Astrocyte of the spinal cord (primary cell): ENCODE measurements at regions not wholly inside any gene's neighbourhood (a gene's known extent, or its start where the extent isn't known, plus 50 kb on each side); places are given as distances from the start of the nearest gene placed in this dataset.
A peak's percentile ranks its signal among the peaks of the same experiment; 100 is the strongest.

Experiments
- DNase-seq: peaks from one replicate; pipeline ENCODE4 v3.0.0; 2011; ENCODE audit warnings: low read depth, low spot score
- H3K4me3 ChIP-seq: 2 replicates; pipeline ENCODE4 v1.5.1; 2011; ENCODE audit warnings: low read depth, mild to moderate bottlenecking, low read length, moderate library complexity
- in situ Hi-C: cut with HindIII; loops from 2 replicates; pipeline ENCODE4 v1.10.0; 2017; ENCODE audit warnings: low sequenced_read_pairs
- TF ChIP-seq, protein P1 (sequence below): IDR thresholded peaks from 2 replicates; pipeline ENCODE4 v1.5.1; 2012; ENCODE audit warnings: low read depth, mild to moderate bottlenecking, low read length, inconsistent platforms

- in situ Hi-C loops: no loop called here
- H3K4me3 ChIP-seq: no peak overlapping the region
- no peak for DNase-seq
- TF ChIP-seq, protein P1, sequence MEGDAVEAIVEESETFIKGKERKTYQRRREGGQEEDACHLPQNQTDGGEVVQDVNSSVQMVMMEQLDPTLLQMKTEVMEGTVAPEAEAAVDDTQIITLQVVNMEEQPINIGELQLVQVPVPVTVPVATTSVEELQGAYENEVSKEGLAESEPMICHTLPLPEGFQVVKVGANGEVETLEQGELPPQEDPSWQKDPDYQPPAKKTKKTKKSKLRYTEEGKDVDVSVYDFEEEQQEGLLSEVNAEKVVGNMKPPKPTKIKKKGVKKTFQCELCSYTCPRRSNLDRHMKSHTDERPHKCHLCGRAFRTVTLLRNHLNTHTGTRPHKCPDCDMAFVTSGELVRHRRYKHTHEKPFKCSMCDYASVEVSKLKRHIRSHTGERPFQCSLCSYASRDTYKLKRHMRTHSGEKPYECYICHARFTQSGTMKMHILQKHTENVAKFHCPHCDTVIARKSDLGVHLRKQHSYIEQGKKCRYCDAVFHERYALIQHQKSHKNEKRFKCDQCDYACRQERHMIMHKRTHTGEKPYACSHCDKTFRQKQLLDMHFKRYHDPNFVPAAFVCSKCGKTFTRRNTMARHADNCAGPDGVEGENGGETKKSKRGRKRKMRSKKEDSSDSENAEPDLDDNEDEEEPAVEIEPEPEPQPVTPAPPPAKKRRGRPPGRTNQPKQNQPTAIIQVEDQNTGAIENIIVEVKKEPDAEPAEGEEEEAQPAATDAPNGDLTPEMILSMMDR: no peak
Observed at GRCh38 chr4:115596265-115597001, 483.0 kb upstream of the NDST4 start.

- in situ Hi-C loops: no loop called here
- no peak overlapping the region for H3K4me3 ChIP-seq
- TF ChIP-seq, protein P1: no peak
- no peak for DNase-seq
Observed at GRCh38 chr4:115580901-115581300, 467.5 kb upstream of the NDST4 start.

- no peak for DNase-seq
- in situ Hi-C loops: no loop called here
- H3K4me3 ChIP-seq: no peak overlapping the region
- TF ChIP-seq, protein P1: no peak
Observed at GRCh38 chr4:115575851-115576250, 462.4 kb upstream of the NDST4 start.

- in situ Hi-C loops: no loop called here
- H3K4me3 ChIP-seq: no peak overlapping the region
- DNase-seq: no peak
- TF ChIP-seq, protein P1: no peak
Observed at GRCh38 chr4:115562506-115562905, 449.1 kb upstream of the NDST4 start.

DNA sequence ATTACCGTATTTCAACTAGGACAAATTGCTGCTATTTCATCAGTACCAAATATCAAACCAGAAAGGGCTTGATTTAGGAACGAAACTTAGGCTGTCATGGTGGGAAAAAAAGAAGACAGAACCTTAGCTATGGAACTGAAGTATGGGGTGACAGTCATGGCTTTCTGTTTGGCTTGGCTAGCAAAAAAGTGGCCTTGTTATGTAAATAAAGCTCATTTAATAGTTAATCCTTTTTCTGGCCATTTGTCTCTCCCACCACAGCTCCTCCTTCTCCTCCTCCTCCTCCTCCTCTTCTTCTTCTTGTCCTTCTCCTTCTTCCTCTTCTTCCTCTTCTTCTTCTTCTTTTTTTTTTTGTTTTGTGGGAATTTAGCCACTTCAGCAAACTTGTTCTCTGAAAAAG, 434.7 kb upstream of the NDST4 start:
- in situ Hi-C loops: no loop called here
- TF ChIP-seq, protein P1: no peak

DNA sequence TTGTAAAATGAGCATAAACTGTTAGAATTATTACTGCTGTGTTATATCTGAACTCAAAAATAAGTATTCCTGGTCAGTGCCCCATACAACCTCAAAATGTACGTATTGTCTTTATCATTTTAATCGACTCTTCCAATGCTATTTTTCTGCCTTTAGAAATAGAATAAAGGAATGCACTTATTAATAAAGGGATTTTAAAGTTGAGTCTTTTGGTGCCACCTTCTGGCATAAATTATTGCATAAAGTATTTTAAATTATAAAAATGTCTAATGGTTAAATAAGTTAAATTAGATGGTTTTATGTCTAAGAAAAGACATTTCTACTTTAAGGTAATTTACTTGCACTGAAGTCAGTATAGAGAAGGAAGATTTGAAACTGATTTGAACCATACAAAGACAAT, 424.0 kb upstream of the NDST4 start:
- in situ Hi-C loops: no loop called here
- DNase-seq: peak; percentile 41
- H3K4me3 ChIP-seq: no peak overlapping the region
- TF ChIP-seq, protein P1: no peak

More for the DNA sequence above, 434.7 kb upstream of the NDST4 start:
- DNase-seq: no peak
- no peak overlapping the region for H3K4me3 ChIP-seq
